K562 (cell line): ENCODE measurements at regions not wholly inside any gene's neighbourhood (a gene's known extent, or its start where the extent isn't known, plus 50 kb on each side); places are given as distances from the start of the nearest gene placed in this dataset.

Experiments used
- ELF1 ChIP-seq: fragments of 200-800 bp; sonication (Bioruptor generic); IDR thresholded peaks from 2 replicates; pipeline ENCODE4 v1.6.1; 2016; ENCODE audit warnings: missing genetic modification characterization, missing compliant biosample characterization
- FOS ChIP-seq: IDR thresholded peaks from 3 replicates; pipeline ENCODE4 v1.6.1; 2011; ENCODE audit not compliant: insufficient read length; ENCODE audit errors: extremely low read depth
- GABPA ChIP-seq: fragments of 200-800 bp; sonication (Bioruptor generic); conservative IDR thresholded peaks from 2 replicates; pipeline ENCODE4 v1.6.1; 2016; ENCODE audit warnings: low read depth, missing genetic modification characterization, missing compliant biosample characterization
- NR3C1 ChIP-seq: sonication (generic); formaldehyde crosslinking; IDR thresholded peaks from 2 replicates; pipeline ENCODE4 v1.8.1; 2022; ENCODE audit warnings: missing genetic modification reagents
- POLR2H ChIP-seq: IDR thresholded peaks from 2 replicates; pipeline ENCODE4 v1.6.1; 2016; ENCODE audit warnings: missing genetic modification characterization, low read depth, mild to moderate bottlenecking, control low read depth, missing compliant biosample characterization, moderate library complexity
- RBM14 ChIP-seq: fragments of 200-400 bp; formaldehyde crosslinking; IDR thresholded peaks from 2 replicates; pipeline ENCODE4 v1.6.1; 2018; ENCODE audit warnings: low read depth, mild to moderate bottlenecking, low read length, moderate library complexity, borderline replicate concordance; ENCODE audit not compliant: insufficient read depth
- RCOR1 ChIP-seq, 2 experiments: IDR thresholded peaks; 2 replicates each; pipeline ENCODE4 v1.6.1; 2012; ENCODE audit warnings: low read depth in 2 of 2, low read length in 2 of 2, borderline replicate concordance in 1 of 2, improper control_type of control experiment in 1 of 2
- SMAD2 ChIP-seq: fragments of 150-350 bp; IDR thresholded peaks from 2 replicates; pipeline ENCODE4 v1.6.1; 2014; ENCODE audit warnings: low read depth, mild to moderate bottlenecking, low read length
- SMAD4 ChIP-seq: fragments of 250-450 bp; sonication (Bioruptor Pico); conservative IDR thresholded peaks from 2 replicates; pipeline ENCODE4 v1.8.0; 2021; ENCODE audit warnings: inconsistent platforms, mild to moderate bottlenecking, moderate library complexity
- SUPT5H ChIP-seq: fragments of 450-650 bp; IDR thresholded peaks from 2 replicates; pipeline ENCODE4 v1.6.1; 2016
- ZNF253 ChIP-seq: fragments of 250-450 bp; sonication (Bioruptor Pico); conservative IDR thresholded peaks from 2 replicates; pipeline ENCODE4 v1.6.1; 2021; ENCODE audit warnings: mild to moderate bottlenecking
- ZNF354B ChIP-seq: fragments of 250-450 bp; sonication (Bioruptor Pico); IDR thresholded peaks from 2 replicates; pipeline ENCODE4 v1.4.0; 2020
- ZNF583 ChIP-seq: fragments of 250-450 bp; sonication (Bioruptor Pico); IDR thresholded peaks from 2 replicates; pipeline ENCODE4 v1.4.0; 2020
- ZNF717 ChIP-seq: fragments of 250-450 bp; sonication (Bioruptor Pico); IDR thresholded peaks from 2 replicates; pipeline ENCODE4 v1.5.0; 2021
- ZSCAN29 ChIP-seq: fragments of 450-650 bp; IDR thresholded peaks from 2 replicates; pipeline ENCODE4 v1.6.1; 2017
- TF ChIP-seq, protein P1 (sequence below): sonication (generic); formaldehyde crosslinking; IDR thresholded peaks from 2 replicates; pipeline ENCODE4 v1.8.1; 2023; ENCODE audit warnings: mild to moderate bottlenecking, missing genetic modification reagents, moderate library complexity
- TF ChIP-seq, protein P2 (sequence below), 2 experiments: fragments of 450-650 bp; IDR thresholded peaks; 2 replicates each; pipeline ENCODE4 v1.6.1; 2016; ENCODE audit warnings: mild to moderate bottlenecking in 2 of 2, borderline replicate concordance in 1 of 2, low read depth in 1 of 2, moderate library complexity in 1 of 2
- TF ChIP-seq, protein P3 (sequence below): fragments of 250-450 bp; sonication (Bioruptor Pico); IDR thresholded peaks from 2 replicates; pipeline ENCODE4 v1.8.0; 2022; ENCODE audit warnings: moderate library complexity, mild to moderate bottlenecking, inconsistent platforms

DNA sequence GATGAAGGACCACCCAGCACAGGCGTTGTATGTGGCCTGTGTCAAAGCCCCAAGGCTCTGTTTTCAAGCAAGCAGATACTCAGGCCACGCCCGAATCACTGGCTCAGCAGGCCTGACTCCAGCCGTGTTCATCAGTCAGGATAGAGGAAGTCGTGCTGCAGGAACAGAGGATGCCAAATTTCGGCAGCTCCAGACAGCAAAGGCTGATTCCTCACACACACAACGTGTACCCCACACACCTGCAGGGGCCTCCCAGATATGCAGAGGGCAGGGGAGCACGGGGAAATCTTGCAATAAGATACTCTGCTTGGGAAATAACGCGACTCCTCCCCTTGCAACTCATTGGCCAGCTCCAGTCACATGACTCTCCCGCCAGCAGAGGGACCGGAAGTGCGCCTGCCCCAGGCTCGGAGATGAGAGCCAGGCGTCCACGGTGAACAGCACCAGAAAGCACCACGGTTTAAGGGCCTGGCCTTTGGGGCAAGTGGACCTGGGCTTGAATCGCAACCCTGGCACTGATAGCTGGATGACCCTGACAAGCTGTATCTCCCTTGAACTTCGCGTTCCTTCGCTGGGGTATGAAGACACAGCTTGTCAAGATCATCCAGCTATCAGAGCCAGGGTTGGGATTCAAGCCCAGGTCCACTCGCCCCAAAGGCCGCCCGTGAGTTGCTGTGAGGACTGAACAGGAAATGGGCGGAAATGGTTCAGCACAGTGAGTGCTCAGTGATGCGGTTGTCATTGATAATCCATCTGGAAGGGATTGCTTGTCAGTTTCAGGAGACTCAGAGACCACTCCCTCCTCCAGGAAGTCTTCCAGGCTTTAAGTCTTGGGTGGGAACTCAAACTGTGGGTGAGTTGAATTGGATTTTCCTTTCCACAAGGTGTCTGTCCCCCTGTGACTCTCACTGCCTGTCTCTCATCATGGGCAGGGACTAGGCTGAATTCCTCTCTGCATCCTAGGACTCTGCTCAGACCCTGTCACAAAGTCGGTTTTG lies 88.5 kb downstream of the MYEOV start (continued):
- TF ChIP-seq, protein P1, sequence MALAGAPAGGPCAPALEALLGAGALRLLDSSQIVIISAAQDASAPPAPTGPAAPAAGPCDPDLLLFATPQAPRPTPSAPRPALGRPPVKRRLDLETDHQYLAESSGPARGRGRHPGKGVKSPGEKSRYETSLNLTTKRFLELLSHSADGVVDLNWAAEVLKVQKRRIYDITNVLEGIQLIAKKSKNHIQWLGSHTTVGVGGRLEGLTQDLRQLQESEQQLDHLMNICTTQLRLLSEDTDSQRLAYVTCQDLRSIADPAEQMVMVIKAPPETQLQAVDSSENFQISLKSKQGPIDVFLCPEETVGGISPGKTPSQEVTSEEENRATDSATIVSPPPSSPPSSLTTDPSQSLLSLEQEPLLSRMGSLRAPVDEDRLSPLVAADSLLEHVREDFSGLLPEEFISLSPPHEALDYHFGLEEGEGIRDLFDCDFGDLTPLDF (CRISPR knock-in tag) = no peak
- peak; percentile 89 for TF ChIP-seq FOS
- no peak for TF ChIP-seq ZNF253
- TF ChIP-seq, protein P2, sequence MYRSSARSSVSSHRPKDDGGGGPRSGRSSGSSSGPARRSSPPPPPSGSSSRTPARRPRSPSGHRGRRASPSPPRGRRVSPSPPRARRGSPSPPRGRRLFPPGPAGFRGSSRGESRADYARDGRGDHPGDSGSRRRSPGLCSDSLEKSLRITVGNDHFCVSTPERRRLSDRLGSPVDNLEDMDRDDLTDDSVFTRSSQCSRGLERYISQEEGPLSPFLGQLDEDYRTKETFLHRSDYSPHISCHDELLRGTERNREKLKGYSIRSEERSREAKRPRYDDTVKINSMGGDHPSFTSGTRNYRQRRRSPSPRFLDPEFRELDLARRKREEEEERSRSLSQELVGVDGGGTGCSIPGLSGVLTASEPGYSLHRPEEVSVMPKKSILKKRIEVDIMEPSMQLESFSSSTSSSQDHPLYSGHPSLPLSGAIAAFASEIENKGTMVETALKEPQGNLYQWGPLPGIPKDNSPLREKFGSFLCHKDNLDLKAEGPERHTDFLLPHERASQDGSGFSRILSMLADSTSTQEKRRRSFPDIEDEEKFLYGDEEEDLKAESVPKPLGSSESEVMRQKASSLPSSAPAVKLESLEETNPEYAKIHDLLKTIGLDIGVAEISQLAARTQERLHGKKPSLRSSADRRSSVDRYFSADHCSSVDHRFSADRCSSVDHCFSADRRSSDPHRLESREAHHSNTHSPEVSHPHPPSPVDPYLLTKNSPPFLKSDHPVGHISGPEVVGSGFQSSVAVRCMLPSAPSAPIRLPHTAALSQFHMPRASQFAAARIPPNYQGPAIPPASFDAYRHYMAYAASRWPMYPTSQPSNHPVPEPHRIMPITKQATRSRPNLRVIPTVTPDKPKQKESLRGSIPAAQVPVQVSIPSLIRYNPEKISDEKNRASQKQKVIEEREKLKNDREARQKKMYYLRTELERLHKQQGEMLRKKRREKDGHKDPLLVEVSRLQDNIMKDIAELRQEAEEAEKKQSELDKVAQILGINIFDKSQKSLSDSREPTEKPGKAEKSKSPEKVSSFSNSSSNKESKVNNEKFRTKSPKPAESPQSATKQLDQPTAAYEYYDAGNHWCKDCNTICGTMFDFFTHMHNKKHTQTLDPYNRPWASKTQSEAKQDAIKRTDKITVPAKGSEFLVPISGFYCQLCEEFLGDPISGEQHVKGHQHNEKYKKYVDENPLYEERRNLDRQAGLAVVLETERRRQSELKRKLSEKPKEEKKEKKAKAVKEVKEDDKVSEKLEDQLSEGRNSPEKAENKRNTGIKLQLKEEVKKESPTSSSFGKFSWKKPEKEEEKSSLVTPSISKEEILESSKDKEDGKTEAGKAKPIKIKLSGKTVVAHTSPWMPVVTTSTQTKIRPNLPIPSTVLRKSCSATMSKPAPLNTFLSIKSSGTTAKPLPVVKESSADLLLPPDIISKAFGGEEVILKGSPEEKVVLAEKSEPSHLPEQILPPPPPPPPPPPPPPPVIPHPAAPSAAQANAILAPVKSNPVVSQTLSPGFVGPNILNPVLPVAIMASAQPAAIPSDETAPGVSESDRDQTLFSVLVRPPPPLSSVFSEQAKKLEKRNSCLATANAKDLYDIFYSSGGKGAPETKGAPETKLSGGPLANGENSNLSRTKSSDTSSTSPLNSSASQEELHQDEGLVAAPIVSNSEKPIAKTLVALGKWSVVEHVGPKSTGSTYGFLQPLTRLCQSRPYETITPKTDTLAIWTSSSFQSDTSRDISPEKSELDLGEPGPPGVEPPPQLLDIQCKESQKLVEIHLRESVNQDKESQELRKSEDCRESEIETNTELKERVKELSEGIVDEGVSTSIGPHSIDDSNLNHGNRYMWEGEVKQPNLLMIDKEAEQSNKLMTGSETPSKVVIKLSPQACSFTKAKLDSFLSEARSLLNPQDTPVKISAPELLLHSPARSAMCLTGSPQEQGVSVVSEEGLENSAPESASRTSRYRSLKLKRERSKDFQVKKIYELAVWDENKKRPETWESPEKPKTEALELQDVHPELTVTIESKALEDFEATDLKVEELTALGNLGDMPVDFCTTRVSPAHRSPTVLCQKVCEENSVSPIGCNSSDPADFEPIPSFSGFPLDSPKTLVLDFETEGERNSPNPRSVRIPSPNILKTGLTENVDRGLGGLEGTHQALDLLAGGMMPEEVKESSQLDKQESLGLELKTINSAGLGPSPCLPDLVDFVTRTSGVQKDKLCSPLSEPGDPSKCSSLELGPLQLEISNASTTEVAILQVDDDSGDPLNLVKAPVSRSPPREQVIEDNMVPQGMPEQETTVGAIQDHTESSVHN (IDR thresholded peaks at IDR 0.05; ENCODE audit: borderline replicate concordance in 1 of 2, low read depth in 1 of 2) = no peak
- no peak for TF ChIP-seq NR3C1 (CRISPR knock-in tag)
- TF ChIP-seq ELF1 = peak; percentile 96
- TF ChIP-seq, protein P3, sequence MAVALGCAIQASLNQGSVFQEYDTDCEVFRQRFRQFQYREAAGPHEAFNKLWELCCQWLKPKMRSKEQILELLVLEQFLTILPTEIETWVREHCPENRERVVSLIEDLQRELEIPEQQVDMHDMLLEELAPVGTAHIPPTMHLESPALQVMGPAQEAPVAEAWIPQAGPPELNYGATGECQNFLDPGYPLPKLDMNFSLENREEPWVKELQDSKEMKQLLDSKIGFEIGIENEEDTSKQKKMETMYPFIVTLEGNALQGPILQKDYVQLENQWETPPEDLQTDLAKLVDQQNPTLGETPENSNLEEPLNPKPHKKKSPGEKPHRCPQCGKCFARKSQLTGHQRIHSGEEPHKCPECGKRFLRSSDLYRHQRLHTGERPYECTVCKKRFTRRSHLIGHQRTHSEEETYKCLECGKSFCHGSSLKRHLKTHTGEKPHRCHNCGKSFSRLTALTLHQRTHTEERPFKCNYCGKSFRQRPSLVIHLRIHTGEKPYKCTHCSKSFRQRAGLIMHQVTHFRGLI (CRISPR knock-in tag) = no peak
- TF ChIP-seq SMAD4 (CRISPR knock-in tag) = no peak
- TF ChIP-seq ZNF354B (CRISPR knock-in tag) = no peak
- peak; percentile 82 for TF ChIP-seq POLR2H (tag)
- no peak for TF ChIP-seq RBM14
- TF ChIP-seq ZNF583 (CRISPR knock-in tag) = no peak
- TF ChIP-seq ZSCAN29 = no peak
- peak in 1 of 2 experiments; percentile 84; a peak in 2 of 4 replicates for TF ChIP-seq RCOR1 (IDR thresholded peaks at IDR 0.05; ENCODE audit: borderline replicate concordance in 1 of 2, low read depth in 2 of 2, low read length in 2 of 2)
- peak; percentile 89 for TF ChIP-seq GABPA (tag)
- TF ChIP-seq SUPT5H = peak; percentile 79
- no peak for TF ChIP-seq SMAD2
- no peak for TF ChIP-seq ZNF717 (CRISPR knock-in tag)
